Thoracic aorta (tissue), 2 donors: ENCODE measurements at regions not wholly inside any gene's neighbourhood (a gene's known extent, or its start where the extent isn't known, plus 50 kb on each side); places are given as distances from the start of the nearest gene placed in this dataset.
"Not testable (repeated sequence)": the region's sequence is repeated elsewhere in the genome, so short reads cannot be mapped to it uniquely, and the experiment has no call there.

ENCODE experiments used
- ATAC-seq: fragments of 150-250 bp; one replicate; pipeline ENCODE4 v1.8.0; 2017; ENCODE audit warnings: low read depth; ENCODE audit not compliant: insufficient number of reproducible peaks, low FRiP score
- DNase-seq: peaks from one replicate; pipeline ENCODE4 v3.0.0-alpha.2; 2020; ENCODE audit warnings: low spot score
- H3K27ac ChIP-seq, 2 donors: fragments of 200-600 bp; sonication (generic); 1 replicate in 1 of 2; 2 replicates in 1 of 2; pipeline ENCODE4 v1.5.1; 2016; ENCODE audit warnings: mild to moderate bottlenecking in 2 of 2, moderate library complexity in 2 of 2
- H3K27me3 ChIP-seq: fragments of 200-600 bp; sonication (generic); replicated peaks from 2 replicates; pipeline ENCODE4 v1.6.0; 2016; ENCODE audit warnings: mild to moderate bottlenecking; ENCODE audit not compliant: insufficient read depth
- H3K36me3 ChIP-seq: fragments of 200-600 bp; sonication (generic); one replicate; pipeline ENCODE4 v1.5.1; 2016
- H3K4me1 ChIP-seq, 2 donors: fragments of 200-600 bp; sonication (generic); 1 replicate in 1 of 2; 2 replicates in 1 of 2; pipeline versions ENCODE4 v1.5.1 to v1.6.0; 2016; ENCODE audit warnings: low read depth in 2 of 2, mild to moderate bottlenecking in 1 of 2; ENCODE audit not compliant: control insufficient read depth in 1 of 2
- H3K4me3 ChIP-seq: fragments of 200-600 bp; sonication (generic); 2 replicates; pipeline ENCODE4 v1.5.1; 2016; ENCODE audit warnings: mild to moderate bottlenecking
- H3K9me3 ChIP-seq: fragments of 200-600 bp; sonication (generic); 2 replicates; pipeline ENCODE4 v1.5.1; 2016
- TF ChIP-seq, protein P1 (sequence below): fragments of 200-600 bp; sonication (generic); IDR thresholded peaks from one replicate; pipeline ENCODE4 v1.5.1; 2019; ENCODE audit warnings: antibody characterized with exemption

DNA sequence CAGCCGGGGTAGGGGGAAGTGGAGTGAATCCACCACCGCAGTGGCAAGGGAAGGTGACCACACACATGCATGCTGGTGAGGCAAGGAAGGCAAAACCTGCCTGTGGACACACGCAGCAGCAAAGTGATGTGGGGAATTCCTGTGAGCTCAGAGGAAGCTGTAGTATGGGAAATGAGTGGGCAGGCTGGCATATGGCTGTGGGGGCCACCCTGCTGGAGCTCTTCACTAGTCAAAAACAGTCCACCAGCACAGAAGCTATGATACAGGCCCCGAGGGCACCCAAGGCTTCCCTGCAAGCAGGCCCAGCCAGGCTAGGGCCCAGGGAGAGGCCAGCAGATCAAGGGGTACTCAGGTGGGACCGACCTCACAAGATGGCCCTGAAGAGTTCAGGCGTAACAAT lies 239.1 kb downstream of the CHM start:
- Histone ChIP-seq H3K27me3 (no peaks in the 10 kb centered on the region), H3K4me3 (no peak overlapping the region), H3K4me1 (no peaks in the 10 kb centered on the region), H3K27ac (no peak overlapping the region), H3K36me3 (no peaks in the 10 kb centered on the region), H3K9me3 (no peaks in the 10 kb centered on the region)
- TF ChIP-seq, protein P1, sequence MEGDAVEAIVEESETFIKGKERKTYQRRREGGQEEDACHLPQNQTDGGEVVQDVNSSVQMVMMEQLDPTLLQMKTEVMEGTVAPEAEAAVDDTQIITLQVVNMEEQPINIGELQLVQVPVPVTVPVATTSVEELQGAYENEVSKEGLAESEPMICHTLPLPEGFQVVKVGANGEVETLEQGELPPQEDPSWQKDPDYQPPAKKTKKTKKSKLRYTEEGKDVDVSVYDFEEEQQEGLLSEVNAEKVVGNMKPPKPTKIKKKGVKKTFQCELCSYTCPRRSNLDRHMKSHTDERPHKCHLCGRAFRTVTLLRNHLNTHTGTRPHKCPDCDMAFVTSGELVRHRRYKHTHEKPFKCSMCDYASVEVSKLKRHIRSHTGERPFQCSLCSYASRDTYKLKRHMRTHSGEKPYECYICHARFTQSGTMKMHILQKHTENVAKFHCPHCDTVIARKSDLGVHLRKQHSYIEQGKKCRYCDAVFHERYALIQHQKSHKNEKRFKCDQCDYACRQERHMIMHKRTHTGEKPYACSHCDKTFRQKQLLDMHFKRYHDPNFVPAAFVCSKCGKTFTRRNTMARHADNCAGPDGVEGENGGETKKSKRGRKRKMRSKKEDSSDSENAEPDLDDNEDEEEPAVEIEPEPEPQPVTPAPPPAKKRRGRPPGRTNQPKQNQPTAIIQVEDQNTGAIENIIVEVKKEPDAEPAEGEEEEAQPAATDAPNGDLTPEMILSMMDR: no peak
- no peak for ATAC-seq
- DNase-seq: no peak

DNA sequence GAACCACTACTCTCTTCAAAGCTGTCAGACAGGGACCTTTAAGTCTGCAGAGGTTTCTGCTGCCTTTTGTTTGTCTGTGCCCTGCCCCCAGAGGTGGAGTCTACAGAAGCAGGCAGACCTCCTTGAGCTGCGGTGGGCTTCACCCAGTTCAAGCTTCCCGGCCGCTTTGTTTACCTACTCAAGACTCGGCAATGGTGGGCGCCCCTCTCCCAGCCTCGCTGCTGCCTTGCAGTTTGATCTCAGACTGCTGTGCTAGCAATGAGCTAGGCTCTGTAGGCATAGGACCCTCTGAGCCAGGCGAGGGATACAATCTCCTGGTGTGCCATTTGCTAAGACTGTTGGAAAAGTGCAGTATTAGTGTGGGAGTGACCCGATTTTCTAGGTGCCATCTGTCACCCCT lies 275.0 kb downstream of the CHM start:
- H3K27me3 ChIP-seq, H3K4me3 ChIP-seq, H3K27ac ChIP-seq, H3K9me3 ChIP-seq, DNase-seq, ATAC-seq, H3K36me3 ChIP-seq, H3K4me1 ChIP-seq: not testable (repeated sequence)

DNA sequence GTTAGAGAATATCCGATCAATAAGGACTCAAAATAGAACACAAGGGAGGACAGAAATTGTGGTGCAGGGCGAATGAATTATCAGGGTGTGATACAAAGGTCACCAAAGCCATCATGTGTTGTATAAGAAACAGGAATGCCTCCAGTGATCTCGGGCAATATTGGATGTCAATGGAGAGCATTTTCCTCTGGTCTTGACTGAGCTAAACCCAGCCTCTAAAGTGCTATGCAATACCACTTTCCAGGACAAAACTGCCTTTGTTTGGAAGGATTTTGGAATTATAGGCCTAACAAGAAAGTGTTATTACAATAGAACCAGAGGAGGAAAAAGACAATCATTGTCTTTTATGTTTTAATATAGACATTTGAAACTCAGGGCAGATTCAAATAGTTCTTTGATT lies 281.7 kb downstream of the CHM start:
- Histone ChIP-seq H3K27ac (no peak overlapping the region), H3K4me1 (no peaks in the 10 kb centered on the region), H3K4me3 (no peak overlapping the region), H3K27me3 (no peaks in the 10 kb centered on the region), H3K36me3 (no peaks in the 10 kb centered on the region), H3K9me3 (no peaks in the 10 kb centered on the region)
- DNase-seq (no peak), ATAC-seq (no peak)
- TF ChIP-seq, protein P1: no peak

DNA sequence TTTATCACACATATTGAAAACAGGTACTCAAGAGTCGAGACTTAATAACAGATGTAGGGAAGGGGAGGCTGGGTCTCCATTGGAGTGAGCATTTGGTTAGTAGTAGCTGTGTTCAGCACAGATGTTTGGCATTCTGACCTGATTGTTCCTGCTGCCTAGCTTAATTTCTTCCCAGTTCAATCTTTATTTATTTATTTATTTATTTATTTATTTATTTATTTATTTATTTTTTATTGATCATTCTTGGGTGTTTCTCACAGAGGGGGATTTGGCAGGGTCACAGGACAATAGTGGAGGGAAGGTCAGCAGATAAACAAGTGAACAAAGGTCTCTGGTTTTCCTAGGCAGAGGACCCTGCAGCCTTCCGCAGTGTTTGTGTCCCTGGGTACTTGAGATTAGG lies 324.3 kb downstream of the CHM start:
- not testable (repeated sequence) for H3K9me3 ChIP-seq, H3K36me3 ChIP-seq, H3K4me1 ChIP-seq, DNase-seq, H3K4me3 ChIP-seq, H3K27ac ChIP-seq, H3K27me3 ChIP-seq, ATAC-seq

DNA sequence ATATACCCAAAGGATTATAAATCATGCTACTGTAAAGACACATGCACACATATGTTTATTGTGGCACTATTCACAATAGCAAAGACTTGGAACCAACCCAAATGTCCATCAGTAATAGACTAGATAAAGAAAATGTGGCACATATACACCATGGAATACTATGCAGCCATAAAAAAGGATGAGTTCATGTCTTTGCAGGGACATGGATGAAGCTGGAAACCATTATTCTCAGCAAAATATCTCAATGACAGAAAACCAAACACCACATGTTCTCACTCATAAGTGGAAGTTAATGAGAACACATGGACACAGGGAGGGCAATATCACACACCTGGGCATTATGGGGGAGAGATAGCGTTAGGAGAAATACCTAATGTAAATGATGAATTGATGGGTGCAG lies 323.8 kb upstream of the POF1B start:
- not testable (repeated sequence) for DNase-seq, H3K4me3 ChIP-seq, H3K4me1 ChIP-seq, H3K27me3 ChIP-seq, H3K9me3 ChIP-seq, H3K36me3 ChIP-seq, ATAC-seq, H3K27ac ChIP-seq

DNA sequence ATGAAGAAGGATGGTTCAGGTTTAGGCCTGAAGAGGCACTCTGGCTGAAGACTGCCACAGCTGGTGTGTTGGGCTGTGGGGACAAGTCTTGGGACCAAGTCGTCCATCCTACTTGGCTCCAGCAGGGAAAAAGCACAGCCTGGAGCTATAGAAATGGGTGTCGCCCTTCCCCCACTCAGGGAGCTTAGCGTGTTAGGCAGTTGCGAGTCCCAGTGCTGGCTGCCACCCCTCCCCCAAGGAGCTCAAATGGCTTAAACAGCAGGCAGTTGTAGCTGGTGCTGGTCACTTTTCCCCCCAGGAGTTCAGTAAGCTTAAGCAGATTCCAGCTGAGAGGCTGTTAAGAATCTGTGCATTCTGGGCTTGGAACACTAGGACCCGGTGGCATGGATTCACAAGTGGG lies 319.5 kb upstream of the POF1B start:
- no peak overlapping the region for H3K27ac ChIP-seq
- no peaks in the 10 kb centered on the region for H3K4me1 ChIP-seq
- TF ChIP-seq, protein P1: no peak
- ATAC-seq (no peak), DNase-seq (no peak)
- H3K4me3 ChIP-seq: no peak overlapping the region
- no peaks in the 10 kb centered on the region for H3K9me3 ChIP-seq
- H3K27me3 ChIP-seq: no peaks in the 10 kb centered on the region
- no peaks in the 10 kb centered on the region for H3K36me3 ChIP-seq

DNA sequence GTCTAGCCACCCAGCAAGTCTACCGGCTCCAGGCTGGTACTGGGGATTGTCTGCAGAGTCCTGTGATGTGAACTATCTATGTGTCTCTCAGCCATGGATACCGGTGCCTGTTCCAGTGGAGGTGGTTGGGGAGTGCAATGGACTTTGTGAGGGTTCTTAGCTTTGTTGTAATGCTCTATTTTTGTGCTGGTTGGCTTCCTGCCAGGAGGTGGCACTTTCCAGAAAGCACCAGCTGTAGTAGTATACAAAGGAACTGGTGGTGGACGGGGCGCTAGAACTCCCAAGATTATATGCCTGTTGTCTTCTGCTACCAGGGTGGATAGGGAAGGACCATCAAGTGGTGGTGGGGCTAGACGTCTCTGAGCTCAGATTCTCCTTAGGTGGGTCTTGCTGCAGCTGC lies 306.4 kb upstream of the POF1B start:
- Histone ChIP-seq H3K4me3 (no peak overlapping the region), H3K27ac (no peak overlapping the region), H3K9me3 (no peaks in the 10 kb centered on the region), H3K36me3 (no peaks in the 10 kb centered on the region), H3K27me3 (no peaks in the 10 kb centered on the region), H3K4me1 (no peaks in the 10 kb centered on the region)
- TF ChIP-seq, protein P1: no peak
- DNase-seq (no peak), ATAC-seq (no peak)
